OCI-LY1 (cell line): ENCODE measurements at regions not wholly inside any gene's neighbourhood (a gene's known extent, or its start where the extent isn't known, plus 50 kb on each side); places are given as distances from the start of the nearest gene placed in this dataset.

ENCODE experiments used
- EZH2 ChIP-seq: fragments of 200-600 bp; sonication (generic), shearing (Covaris generic); IDR thresholded peaks from 2 replicates; pipeline ENCODE4 v1.8.0; 2017; ENCODE audit warnings: borderline replicate concordance, mixed run types, mild to moderate bottlenecking, antibody characterized with exemption, low read length, moderate library complexity, mixed read lengths
- TF ChIP-seq, protein P1 (sequence below): fragments of 200-600 bp; sonication (generic), shearing (Covaris generic); IDR thresholded peaks from 2 replicates; pipeline ENCODE4 v1.5.1; 2017; ENCODE audit warnings: mild to moderate bottlenecking, antibody characterized with exemption, low read length, moderate library complexity, mixed read lengths

GRCh38 chr13:87907202-87907601 is 236.0 kb downstream of the SLITRK5 start:
- TF ChIP-seq, protein P1, sequence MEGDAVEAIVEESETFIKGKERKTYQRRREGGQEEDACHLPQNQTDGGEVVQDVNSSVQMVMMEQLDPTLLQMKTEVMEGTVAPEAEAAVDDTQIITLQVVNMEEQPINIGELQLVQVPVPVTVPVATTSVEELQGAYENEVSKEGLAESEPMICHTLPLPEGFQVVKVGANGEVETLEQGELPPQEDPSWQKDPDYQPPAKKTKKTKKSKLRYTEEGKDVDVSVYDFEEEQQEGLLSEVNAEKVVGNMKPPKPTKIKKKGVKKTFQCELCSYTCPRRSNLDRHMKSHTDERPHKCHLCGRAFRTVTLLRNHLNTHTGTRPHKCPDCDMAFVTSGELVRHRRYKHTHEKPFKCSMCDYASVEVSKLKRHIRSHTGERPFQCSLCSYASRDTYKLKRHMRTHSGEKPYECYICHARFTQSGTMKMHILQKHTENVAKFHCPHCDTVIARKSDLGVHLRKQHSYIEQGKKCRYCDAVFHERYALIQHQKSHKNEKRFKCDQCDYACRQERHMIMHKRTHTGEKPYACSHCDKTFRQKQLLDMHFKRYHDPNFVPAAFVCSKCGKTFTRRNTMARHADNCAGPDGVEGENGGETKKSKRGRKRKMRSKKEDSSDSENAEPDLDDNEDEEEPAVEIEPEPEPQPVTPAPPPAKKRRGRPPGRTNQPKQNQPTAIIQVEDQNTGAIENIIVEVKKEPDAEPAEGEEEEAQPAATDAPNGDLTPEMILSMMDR: no peak
- TF ChIP-seq EZH2: no peak
